22Rv1 (cell line): ENCODE measurements at regions not wholly inside any gene's neighbourhood (a gene's known extent, or its start where the extent isn't known, plus 50 kb on each side); places are given as distances from the start of the nearest gene placed in this dataset.

Source experiments
- ZFX ChIP-seq: fragments of 450-650 bp; IDR thresholded peaks from 2 replicates; pipeline ENCODE4 v1.6.1; 2017; ENCODE audit warnings: antibody characterized with exemption, borderline replicate concordance
- TF ChIP-seq, protein P1 (sequence below): fragments of 450-650 bp; IDR thresholded peaks from 2 replicates; pipeline ENCODE4 v1.5.1; 2017; ENCODE audit warnings: mild to moderate bottlenecking

DNA sequence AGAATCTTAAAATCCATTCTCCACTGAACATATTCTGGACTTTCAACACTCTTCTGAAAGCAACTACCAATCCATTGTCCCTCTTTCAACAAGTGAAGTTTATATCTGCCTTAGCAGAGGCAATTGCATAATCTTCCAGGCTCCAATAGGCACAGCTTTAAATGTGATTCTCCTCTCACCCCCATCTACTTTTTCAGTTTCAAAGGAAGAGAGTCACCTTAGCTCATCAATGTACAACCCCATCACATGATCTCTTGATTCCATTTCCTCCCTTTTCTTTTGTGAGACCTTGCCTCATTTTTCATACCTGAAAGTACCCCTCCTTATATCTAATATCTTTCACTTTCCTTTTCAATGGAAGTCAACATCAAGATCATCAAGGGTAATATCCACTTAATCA, 921.7 kb upstream of the EPHA5 start:
- TF ChIP-seq, protein P1, sequence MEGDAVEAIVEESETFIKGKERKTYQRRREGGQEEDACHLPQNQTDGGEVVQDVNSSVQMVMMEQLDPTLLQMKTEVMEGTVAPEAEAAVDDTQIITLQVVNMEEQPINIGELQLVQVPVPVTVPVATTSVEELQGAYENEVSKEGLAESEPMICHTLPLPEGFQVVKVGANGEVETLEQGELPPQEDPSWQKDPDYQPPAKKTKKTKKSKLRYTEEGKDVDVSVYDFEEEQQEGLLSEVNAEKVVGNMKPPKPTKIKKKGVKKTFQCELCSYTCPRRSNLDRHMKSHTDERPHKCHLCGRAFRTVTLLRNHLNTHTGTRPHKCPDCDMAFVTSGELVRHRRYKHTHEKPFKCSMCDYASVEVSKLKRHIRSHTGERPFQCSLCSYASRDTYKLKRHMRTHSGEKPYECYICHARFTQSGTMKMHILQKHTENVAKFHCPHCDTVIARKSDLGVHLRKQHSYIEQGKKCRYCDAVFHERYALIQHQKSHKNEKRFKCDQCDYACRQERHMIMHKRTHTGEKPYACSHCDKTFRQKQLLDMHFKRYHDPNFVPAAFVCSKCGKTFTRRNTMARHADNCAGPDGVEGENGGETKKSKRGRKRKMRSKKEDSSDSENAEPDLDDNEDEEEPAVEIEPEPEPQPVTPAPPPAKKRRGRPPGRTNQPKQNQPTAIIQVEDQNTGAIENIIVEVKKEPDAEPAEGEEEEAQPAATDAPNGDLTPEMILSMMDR: no peak
- no peak for TF ChIP-seq ZFX
